ENCODE measurements at regions not wholly inside any gene's neighbourhood (a gene's known extent, or its start where the extent isn't known, plus 50 kb on each side); places are given as distances from the start of the nearest gene placed in this dataset.

GRCh38 chr6:94269256-94269655, 849.9 kb upstream of the EPHA7 start:
- no peak overlapping the region for H3K4me3 ChIP-seq (replicated peaks in 1 of 3)
- intact Hi-C loops (cut with DNase I): no loop called here
- no peak overlapping the region for H3K27ac ChIP-seq
- TF ChIP-seq POLR2A (IDR thresholded peaks at IDR 0.05): no peak
- TF ChIP-seq CTCF (IDR thresholded peaks at IDR 0.05): no peak
- no peaks in the 10 kb centered on the region for H3K9me3 ChIP-seq
- DNase-seq: no peak
- no peaks in the 10 kb centered on the region for H3K27me3 ChIP-seq
- no peaks in the 10 kb centered on the region for H3K36me3 ChIP-seq
- no peaks in the 10 kb centered on the region for H3K4me1 ChIP-seq

GRCh38 chr6:94260765-94261164, 841.4 kb upstream of the EPHA7 start:
- no peaks in the 10 kb centered on the region for H3K36me3 ChIP-seq
- H3K27ac ChIP-seq: no peak overlapping the region
- no peaks in the 10 kb centered on the region for H3K27me3 ChIP-seq
- no peak for TF ChIP-seq CTCF (IDR thresholded peaks at IDR 0.05)
- TF ChIP-seq POLR2A (IDR thresholded peaks at IDR 0.05): no peak
- intact Hi-C loops (cut with DNase I): no loop called here
- H3K9me3 ChIP-seq: no peaks in the 10 kb centered on the region
- no peak overlapping the region for H3K4me3 ChIP-seq (replicated peaks in 1 of 3)
- DNase-seq: no peak
- no peaks in the 10 kb centered on the region for H3K4me1 ChIP-seq

GRCh38 chr6:94254689-94255088, 835.3 kb upstream of the EPHA7 start:
- no peak overlapping the region for H3K4me3 ChIP-seq (replicated peaks in 1 of 3)
- WGBS, 2 donors: 63 to 76% methylated on average over 1 of the region's 1 CpG
- no peak overlapping the region for H3K27ac ChIP-seq
- no peaks in the 10 kb centered on the region for H3K4me1 ChIP-seq
- no peak for DNase-seq
- no peaks in the 10 kb centered on the region for H3K27me3 ChIP-seq
- TF ChIP-seq CTCF (IDR thresholded peaks at IDR 0.05) (peak in 1 of 6 experiments; percentile 16), POLR2A (IDR thresholded peaks at IDR 0.05) (no peak)
- no peaks in the 10 kb centered on the region for H3K36me3 ChIP-seq
- H3K9me3 ChIP-seq: no peaks in the 10 kb centered on the region
- intact Hi-C loops (cut with DNase I): no loop called here

GRCh38 chr6:94251878-94252277, 832.5 kb upstream of the EPHA7 start:
- Histone ChIP-seq H3K4me1 (no peaks in the 10 kb centered on the region), H3K27ac (no peak overlapping the region), H3K27me3 (no peaks in the 10 kb centered on the region), H3K4me3 (replicated peaks in 1 of 3) (no peak overlapping the region), H3K36me3 (no peaks in the 10 kb centered on the region), H3K9me3 (no peaks in the 10 kb centered on the region)
- TF ChIP-seq POLR2A (IDR thresholded peaks at IDR 0.05) (no peak), CTCF (IDR thresholded peaks at IDR 0.05) (no peak)
- intact Hi-C loops (cut with DNase I): no loop called here
- no peak for DNase-seq

GRCh38 chr6:94245395-94245794, 826.0 kb upstream of the EPHA7 start:
- Histone ChIP-seq H3K36me3 (no peaks in the 10 kb centered on the region), H3K27ac (no peak overlapping the region), H3K4me1 (no peaks in the 10 kb centered on the region), H3K4me3 (replicated peaks in 1 of 3) (no peak overlapping the region), H3K27me3 (no peaks in the 10 kb centered on the region), H3K9me3 (no peaks in the 10 kb centered on the region)
- 87 to 90% methylated on average over 4 of the region's 4 CpGs for WGBS, 2 donors
- no peak for TF ChIP-seq POLR2A (IDR thresholded peaks at IDR 0.05)
- no peak for DNase-seq
- intact Hi-C loops (cut with DNase I): no loop called here

GRCh38 chr6:94238868-94239267, 819.5 kb upstream of the EPHA7 start:
- no peaks in the 10 kb centered on the region for H3K9me3 ChIP-seq
- H3K4me1 ChIP-seq: no peaks in the 10 kb centered on the region
- H3K36me3 ChIP-seq: no peaks in the 10 kb centered on the region
- no peaks in the 10 kb centered on the region for H3K27me3 ChIP-seq
- WGBS, 2 donors: 9 to 11% methylated on average over 1 of the region's 1 CpG
- H3K4me3 ChIP-seq (replicated peaks in 1 of 3): no peak overlapping the region
- TF ChIP-seq CTCF (IDR thresholded peaks at IDR 0.05): no peak
- TF ChIP-seq POLR2A (IDR thresholded peaks at IDR 0.05): no peak
- intact Hi-C loops (cut with DNase I): no loop called here
- H3K27ac ChIP-seq: no peak overlapping the region
- no peak for DNase-seq

Measured in thyroid gland (tissue), 4 donors.